HepG2 (cell line): ENCODE measurements at regions not wholly inside any gene's neighbourhood (a gene's known extent, or its start where the extent isn't known, plus 50 kb on each side); places are given as distances from the start of the nearest gene placed in this dataset.

Experiments
- ATAC-seq: fragments of 200-7000 bp; cut with Tn5 transposase; 3 replicates; pipeline ENCODE4 v1.9.1; 2020; ENCODE audit warnings: mild to moderate bottlenecking, moderate library complexity
- BruUV-seq: library from RNA; stranded (reverse); fragments of 400-500 nt; replicated peaks from 2 replicates; lab custom pipeline; 2021; lab: Mats Ljungman, UMichigan
- CTCF ChIA-PET: fragments of 300-600 bp; formaldehyde crosslinking; extraction: SDS; loops from one replicate; lab custom pipeline; 2021; ENCODE audit warnings: low total read pairs, inconsistent platforms, low intra/inter-chr PET ratio; lab: Yijun Ruan, JAX
- POLR2A ChIA-PET: fragments of 350-600 bp; sonication (Branson Sonifier 250); formaldehyde crosslinking; loops from one replicate; lab custom pipeline; 2020; ENCODE audit warnings: antibody characterized with exemption, inconsistent platforms; lab: Yijun Ruan, JAX
- DNase-seq: peaks from one replicate; pipeline ENCODE4 v3.0.0-alpha.2; 2015; ENCODE audit warnings: low spot score
- FAIRE-seq: peaks from 3 replicates; lab custom pipeline; 2011; peaks lifted over from hg19 to GRCh38; lab: Jason Lieb, UNC
- H2AFZ ChIP-seq: one replicate; pipeline ENCODE4 v1.6.1; 2011; ENCODE audit warnings: low read length, inconsistent platforms
- H3K27ac ChIP-seq: fragments of 300-600 bp; 3 replicates; pipeline ENCODE4 v1.8.0; 2011; ENCODE audit warnings: mixed run types, mild to moderate bottlenecking, mixed read lengths, low read length, inconsistent platforms; ENCODE audit not compliant: insufficient read depth; ENCODE audit errors: extremely low read length
- H3K27me3 ChIP-seq, 2 experiments: fragments of 200-600 bp in 1 of 2; 2 replicates in 1 of 2; 3 replicates in 1 of 2; pipeline versions ENCODE4 v1.6.0 to v1.8.0; 2011; ENCODE audit warnings: low read length in 2 of 2, mild to moderate bottlenecking in 2 of 2, moderate library complexity in 2 of 2, inconsistent platforms in 1 of 2; ENCODE audit not compliant: insufficient read depth in 2 of 2, control insufficient read depth in 1 of 2
- H3K36me3 ChIP-seq, 2 experiments: fragments of 200-600 bp in 1 of 2; replicated peaks in 1 of 2; 2 replicates in 1 of 2; 3 replicates in 1 of 2; pipeline versions ENCODE4 v1.5.1 to v1.8.0; 2011; ENCODE audit warnings: low read length in 2 of 2, inconsistent platforms in 1 of 2; ENCODE audit not compliant: insufficient read depth in 2 of 2, control insufficient read depth in 1 of 2
- H3K4me1 ChIP-seq: 2 replicates; pipeline ENCODE4 v1.5.1; 2012; ENCODE audit warnings: low read length, inconsistent platforms; ENCODE audit not compliant: insufficient read depth
- H3K4me2 ChIP-seq: 2 replicates; pipeline ENCODE4 v1.6.0; 2011; ENCODE audit warnings: low read depth, low read length, inconsistent platforms
- H3K4me3 ChIP-seq, 3 experiments: fragments of 200-600 bp in 1 of 3; sonication (generic), shearing (Covaris generic) in 1 of 3; replicated peaks in 1 of 3; 2 replicates each; pipeline ENCODE4 v1.5.1; 2011 to 2016; ENCODE audit warnings: low read length in 3 of 3, inconsistent platforms in 2 of 3, low read depth in 2 of 3, mild to moderate bottlenecking in 2 of 3, control low read depth in 1 of 3, mixed read lengths in 1 of 3; ENCODE audit not compliant: insufficient read depth in 1 of 3
- H3K79me2 ChIP-seq: one replicate; pipeline ENCODE4 v1.6.1; 2011; ENCODE audit warnings: low read length, inconsistent platforms; ENCODE audit not compliant: insufficient read depth
- H3K9ac ChIP-seq: 2 replicates; pipeline ENCODE4 v1.6.0; 2011; ENCODE audit warnings: mild to moderate bottlenecking, low read depth, low read length, inconsistent platforms; ENCODE audit not compliant: insufficient read depth
- H3K9me3 ChIP-seq: 2 replicates; pipeline ENCODE4 v1.5.1; 2012; ENCODE audit warnings: mild to moderate bottlenecking, low read length
- H4K20me1 ChIP-seq: 2 replicates; pipeline ENCODE4 v1.6.0; 2011; ENCODE audit warnings: inconsistent platforms, mild to moderate bottlenecking, low read length, moderate library complexity; ENCODE audit not compliant: insufficient read depth
- ARID2 ChIP-seq: sonication (generic); formaldehyde crosslinking; IDR thresholded peaks from 2 replicates; pipeline ENCODE4 v1.8.1; 2022; ENCODE audit warnings: mild to moderate bottlenecking, missing genetic modification reagents, borderline replicate concordance
- ARNT2 ChIP-seq: sonication (generic); formaldehyde crosslinking; IDR thresholded peaks from 2 replicates; pipeline ENCODE4 v1.8.0; 2022; ENCODE audit warnings: mild to moderate bottlenecking, low read depth, missing genetic modification reagents, moderate library complexity
- EHMT2 ChIP-seq: fragments of 200-600 bp; sonication (generic); IDR thresholded peaks from 2 replicates; pipeline ENCODE4 v1.7.0; 2017; ENCODE audit warnings: antibody characterized with exemption, low read depth, low read length, borderline replicate concordance
- PRDM4 ChIP-seq: sonication (generic); formaldehyde crosslinking; IDR thresholded peaks from 2 replicates; pipeline ENCODE4 v1.9.0; 2021; ENCODE audit warnings: missing genetic modification reagents, borderline replicate concordance
- RFXAP ChIP-seq: sonication (generic); formaldehyde crosslinking; IDR thresholded peaks from 2 replicates; pipeline ENCODE4 v1.4.0; 2020; ENCODE audit warnings: missing genetic modification reagents, borderline replicate concordance
- SKI ChIP-seq: fragments of 450-650 bp; IDR thresholded peaks from one replicate; pipeline ENCODE4 v1.6.1; 2018; ENCODE audit warnings: mild to moderate bottlenecking; ENCODE audit not compliant: partially characterized antibody
- TBL1XR1 ChIP-seq: fragments of 150-350 bp; IDR thresholded peaks from 2 replicates; pipeline ENCODE4 v1.6.1; 2014; ENCODE audit warnings: borderline replicate concordance, low read length; ENCODE audit not compliant: partially characterized antibody
- ZNF546 ChIP-seq: sonication (generic); formaldehyde crosslinking; conservative IDR thresholded peaks from 2 replicates; pipeline ENCODE4 v1.8.1; 2023; ENCODE audit warnings: mild to moderate bottlenecking, missing genetic modification reagents
- ZNF562 ChIP-seq: sonication (generic); formaldehyde crosslinking; IDR thresholded peaks from 2 replicates; pipeline ENCODE4 v1.8.0; 2022; ENCODE audit warnings: missing genetic modification reagents, borderline replicate concordance
- WGBS: methylation state at CpG from one replicate; pipeline ENCODE4 v1.1.6; 2017; ENCODE audit warnings: low lambda C conversion rate; 5-methylcytosine and 5-hydroxymethylcytosine counted together
- in situ Hi-C: cut with HindIII; loops from 2 replicates; pipeline ENCODE4 v1.10.0; 2017; ENCODE audit warnings: low pct_unique_long_range_greater_than_20kb; ENCODE audit not compliant: extremely low pct_ligation_motif_present
- intact Hi-C: fragments of 100-400 bp; cut with micrococcal nuclease; formaldehyde crosslinking; loops from one replicate; pipeline ENCODE4 v1.10.0; 2022; ENCODE audit not compliant: unreplicated experiment

DNA sequence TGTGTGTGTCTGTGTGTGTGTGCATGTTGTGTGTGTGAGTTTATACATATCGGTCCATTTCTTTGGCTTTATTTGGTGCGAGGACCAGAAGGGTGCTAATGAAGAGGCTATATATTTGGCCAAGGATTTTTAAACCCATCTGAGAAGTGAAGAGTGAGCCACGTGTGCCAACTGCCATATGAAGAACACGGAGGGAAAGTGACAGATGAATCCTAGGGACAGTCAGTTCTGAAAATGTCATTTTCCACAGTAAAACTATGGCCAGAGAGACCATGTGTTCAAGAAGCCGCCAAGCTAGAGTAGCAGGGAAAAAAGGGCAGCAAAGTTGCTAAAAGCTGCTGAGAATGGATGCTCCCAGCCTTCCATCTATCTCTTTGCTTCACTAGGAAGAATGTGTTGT is 297.3 kb upstream of the LMCD1 start:
- Histone ChIP-seq H3K9ac (no peak overlapping the region), H3K4me1 (no peaks in the 10 kb centered on the region), H3K36me3 (no peaks in the 10 kb centered on the region), H3K4me2 (no peak overlapping the region), H3K9me3 (no peaks in the 10 kb centered on the region), H3K79me2 (no peaks in the 10 kb centered on the region), H4K20me1 (no peaks in the 10 kb centered on the region), H3K27ac (no peak overlapping the region), H2AFZ (no peak overlapping the region), H3K4me3 (no peak overlapping the region), H3K27me3 (peaks cover 0 to 3% of the 10 kb centered on the region in 2 experiments; a peak in 2 of 5 replicates)
- POLR2A ChIA-PET = no interaction called here
- TF ChIP-seq SKI = no peak
- TF ChIP-seq ARID2 (CRISPR knock-in tag) = no peak
- TF ChIP-seq TBL1XR1 = no peak
- no peak for TF ChIP-seq RFXAP (CRISPR knock-in tag)
- no peak for TF ChIP-seq PRDM4
- no peak for TF ChIP-seq ZNF562 (CRISPR knock-in tag)
- no peak for TF ChIP-seq ARNT2 (CRISPR knock-in tag)
- no peak for TF ChIP-seq ZNF546
- no peak for TF ChIP-seq EHMT2
- CTCF ChIA-PET = no interaction called here
- DNase-seq (no peak), ATAC-seq (no peak), FAIRE-seq (no peak)
- intact Hi-C loops (no loop called here), in situ Hi-C loops (no loop called here)
- no TSS peak for BruUV-seq
- WGBS = 0% methylated on average over 5 of the region's 5 CpGs
